Mammary epithelial cell (primary cell): ENCODE measurements at regions not wholly inside any gene's neighbourhood (a gene's known extent, or its start where the extent isn't known, plus 50 kb on each side); places are given as distances from the start of the nearest gene placed in this dataset.

Experiments
- EZH2 ChIP-seq: IDR thresholded peaks from 2 replicates; pipeline ENCODE4 v1.6.1; 2012; ENCODE audit warnings: low read length, inconsistent platforms, borderline replicate concordance
- TF ChIP-seq, protein P1 (sequence below), 2 donors: IDR thresholded peaks in 1 of 2; conservative IDR thresholded peaks in 1 of 2; 2 replicates each; pipeline ENCODE4 v1.5.1; 2011 to 2012; ENCODE audit warnings: inconsistent platforms in 2 of 2, low read length in 2 of 2, mild to moderate bottlenecking in 2 of 2, control low read depth in 1 of 2, low read depth in 1 of 2; ENCODE audit not compliant: insufficient read depth in 1 of 2; ENCODE audit errors: extremely low read depth in 1 of 2

DNA sequence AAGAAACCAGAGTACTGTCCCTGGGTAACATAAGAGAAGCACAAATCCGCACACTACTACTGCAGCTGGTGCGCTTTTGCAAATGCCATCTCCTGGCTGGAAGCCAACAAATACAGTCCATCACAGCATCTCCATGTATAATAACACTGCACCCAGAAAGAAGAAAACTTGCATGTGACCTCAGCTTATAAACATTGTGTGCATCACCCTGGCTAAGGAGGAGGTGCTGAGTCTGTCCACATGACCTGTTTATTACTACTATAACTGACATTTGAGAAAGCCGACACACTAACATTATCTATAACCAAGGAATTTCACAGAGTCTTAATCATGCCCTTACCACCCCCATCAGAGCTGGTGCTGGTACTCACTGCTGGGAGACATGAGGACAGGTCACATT lies 516.8 kb downstream of the CFAP47 start:
- TF ChIP-seq, protein P1, sequence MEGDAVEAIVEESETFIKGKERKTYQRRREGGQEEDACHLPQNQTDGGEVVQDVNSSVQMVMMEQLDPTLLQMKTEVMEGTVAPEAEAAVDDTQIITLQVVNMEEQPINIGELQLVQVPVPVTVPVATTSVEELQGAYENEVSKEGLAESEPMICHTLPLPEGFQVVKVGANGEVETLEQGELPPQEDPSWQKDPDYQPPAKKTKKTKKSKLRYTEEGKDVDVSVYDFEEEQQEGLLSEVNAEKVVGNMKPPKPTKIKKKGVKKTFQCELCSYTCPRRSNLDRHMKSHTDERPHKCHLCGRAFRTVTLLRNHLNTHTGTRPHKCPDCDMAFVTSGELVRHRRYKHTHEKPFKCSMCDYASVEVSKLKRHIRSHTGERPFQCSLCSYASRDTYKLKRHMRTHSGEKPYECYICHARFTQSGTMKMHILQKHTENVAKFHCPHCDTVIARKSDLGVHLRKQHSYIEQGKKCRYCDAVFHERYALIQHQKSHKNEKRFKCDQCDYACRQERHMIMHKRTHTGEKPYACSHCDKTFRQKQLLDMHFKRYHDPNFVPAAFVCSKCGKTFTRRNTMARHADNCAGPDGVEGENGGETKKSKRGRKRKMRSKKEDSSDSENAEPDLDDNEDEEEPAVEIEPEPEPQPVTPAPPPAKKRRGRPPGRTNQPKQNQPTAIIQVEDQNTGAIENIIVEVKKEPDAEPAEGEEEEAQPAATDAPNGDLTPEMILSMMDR (conservative IDR thresholded peaks at IDR 0.05 in 1 of 2, IDR thresholded peaks at IDR 0.05 in 1 of 2; ENCODE audit: extremely low read depth in 1 of 2, insufficient read depth in 1 of 2, low read depth in 1 of 2, low read length in 2 of 2), result no peak
- no peak for TF ChIP-seq EZH2
